Lower lobe of right lung (tissue), 2 donors: ENCODE measurements at regions not wholly inside any gene's neighbourhood (a gene's known extent, or its start where the extent isn't known, plus 50 kb on each side); places are given as distances from the start of the nearest gene placed in this dataset.
A peak's percentile ranks its signal among the peaks of the same experiment; 100 is the strongest.
"Not testable (repeated sequence)": the region's sequence is repeated elsewhere in the genome, so short reads cannot be mapped to it uniquely, and the experiment has no call there.

Experiments
- ATAC-seq, 2 donors: fragments of 200-7000 bp; cut with Tn5 transposase; one replicate each; pipeline ENCODE4 v1.9.1; 2020 to 2022; ENCODE audit warnings: mild to moderate bottlenecking in 2 of 2, moderate library complexity in 2 of 2
- DNase-seq: peaks from one replicate; pipeline ENCODE4 v3.0.0-alpha.2; 2020
- H3K27ac ChIP-seq: fragments of 200-600 bp; one replicate; pipeline ENCODE4 v1.8.0; 2022
- H3K27me3 ChIP-seq: fragments of 200-600 bp; one replicate; pipeline ENCODE4 v1.8.0; 2022; ENCODE audit warnings: low read depth
- H3K36me3 ChIP-seq: fragments of 200-600 bp; one replicate; pipeline ENCODE4 v1.8.0; 2022; ENCODE audit warnings: mild to moderate bottlenecking
- H3K4me1 ChIP-seq: fragments of 200-600 bp; one replicate; pipeline ENCODE4 v1.8.0; 2022
- H3K4me3 ChIP-seq: fragments of 200-600 bp; one replicate; pipeline ENCODE4 v1.8.0; 2022; ENCODE audit warnings: mild to moderate bottlenecking
- H3K9me3 ChIP-seq: fragments of 200-600 bp; one replicate; pipeline ENCODE4 v1.8.0; 2022
- intact Hi-C: fragments of 100-400 bp; cut with DNase I; formaldehyde crosslinking; loops from one replicate; pipeline ENCODE4 v1.11.0; 2022
- TF ChIP-seq, protein P1 (sequence below): fragments of 200-600 bp; IDR thresholded peaks from one replicate; pipeline ENCODE4 v1.8.0; 2022; ENCODE audit warnings: antibody characterized with exemption, mild to moderate bottlenecking
- donor health status: DM: no; HTN: yes; CAD: no; lungs with severe emphysema.

DNA sequence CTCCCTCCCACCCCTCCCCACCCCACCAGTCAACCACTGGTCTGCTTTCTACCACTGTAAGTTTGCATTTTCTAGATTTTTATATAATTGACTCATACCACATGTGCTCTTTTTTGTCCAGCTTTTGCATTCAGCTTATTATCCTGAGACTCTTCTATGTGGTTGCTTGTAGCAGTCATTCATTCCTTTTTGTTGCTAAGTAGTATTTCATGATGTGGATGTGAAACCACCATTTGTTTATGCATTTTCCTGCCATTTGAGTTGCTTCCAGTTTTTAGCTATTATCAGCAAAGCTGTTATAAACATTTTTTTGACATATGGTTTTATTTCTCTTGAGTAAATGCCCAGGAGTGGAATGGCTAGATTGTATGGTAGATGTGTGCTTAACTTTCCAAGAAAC lies 77.0 kb upstream of the FGF3 start:
- intact Hi-C loops, result no loop called here
- Histone ChIP-seq H3K4me3 (no peak overlapping the region), H3K36me3 (no peaks in the 10 kb centered on the region), H3K4me1 (no peaks in the 10 kb centered on the region), H3K27ac (no peak overlapping the region), H3K27me3 (peaks cover 39% of the 10 kb centered on the region), H3K9me3 (no peaks in the 10 kb centered on the region)
- TF ChIP-seq, protein P1, sequence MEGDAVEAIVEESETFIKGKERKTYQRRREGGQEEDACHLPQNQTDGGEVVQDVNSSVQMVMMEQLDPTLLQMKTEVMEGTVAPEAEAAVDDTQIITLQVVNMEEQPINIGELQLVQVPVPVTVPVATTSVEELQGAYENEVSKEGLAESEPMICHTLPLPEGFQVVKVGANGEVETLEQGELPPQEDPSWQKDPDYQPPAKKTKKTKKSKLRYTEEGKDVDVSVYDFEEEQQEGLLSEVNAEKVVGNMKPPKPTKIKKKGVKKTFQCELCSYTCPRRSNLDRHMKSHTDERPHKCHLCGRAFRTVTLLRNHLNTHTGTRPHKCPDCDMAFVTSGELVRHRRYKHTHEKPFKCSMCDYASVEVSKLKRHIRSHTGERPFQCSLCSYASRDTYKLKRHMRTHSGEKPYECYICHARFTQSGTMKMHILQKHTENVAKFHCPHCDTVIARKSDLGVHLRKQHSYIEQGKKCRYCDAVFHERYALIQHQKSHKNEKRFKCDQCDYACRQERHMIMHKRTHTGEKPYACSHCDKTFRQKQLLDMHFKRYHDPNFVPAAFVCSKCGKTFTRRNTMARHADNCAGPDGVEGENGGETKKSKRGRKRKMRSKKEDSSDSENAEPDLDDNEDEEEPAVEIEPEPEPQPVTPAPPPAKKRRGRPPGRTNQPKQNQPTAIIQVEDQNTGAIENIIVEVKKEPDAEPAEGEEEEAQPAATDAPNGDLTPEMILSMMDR, result no peak
- ATAC-seq, result no peak
- DNase-seq, result no peak

DNA sequence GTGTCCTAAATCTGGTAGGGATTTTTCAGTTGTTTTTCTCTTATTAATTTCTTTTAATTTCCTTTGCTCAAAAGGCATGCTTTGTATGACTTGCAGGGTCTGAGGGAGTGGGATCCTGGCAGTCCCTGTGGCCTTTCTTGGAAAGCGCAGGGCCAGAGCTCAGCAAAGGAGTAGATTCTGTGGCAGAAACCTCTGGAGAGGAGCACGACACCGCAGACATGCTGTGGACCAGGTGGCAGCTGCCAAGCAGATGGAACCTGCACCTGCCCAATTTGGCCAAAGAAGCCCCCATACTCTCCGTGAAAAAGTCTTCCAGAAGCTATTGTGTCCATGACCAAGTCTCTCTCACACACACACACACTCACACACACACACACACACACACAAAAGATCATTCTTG lies 78.9 kb upstream of the FGF3 start:
- H3K9me3 ChIP-seq, result no peaks in the 10 kb centered on the region
- DNase-seq (no peak), ATAC-seq (no peak)
- TF ChIP-seq, protein P1, result no peak
- H3K4me1 ChIP-seq, result no peaks in the 10 kb centered on the region
- intact Hi-C loops, result no loop called here
- H3K4me3 ChIP-seq, result no peak overlapping the region
- H3K36me3 ChIP-seq, result no peaks in the 10 kb centered on the region
- peaks cover 20% of the 10 kb centered on the region for H3K27me3 ChIP-seq
- H3K27ac ChIP-seq, result no peak overlapping the region

DNA sequence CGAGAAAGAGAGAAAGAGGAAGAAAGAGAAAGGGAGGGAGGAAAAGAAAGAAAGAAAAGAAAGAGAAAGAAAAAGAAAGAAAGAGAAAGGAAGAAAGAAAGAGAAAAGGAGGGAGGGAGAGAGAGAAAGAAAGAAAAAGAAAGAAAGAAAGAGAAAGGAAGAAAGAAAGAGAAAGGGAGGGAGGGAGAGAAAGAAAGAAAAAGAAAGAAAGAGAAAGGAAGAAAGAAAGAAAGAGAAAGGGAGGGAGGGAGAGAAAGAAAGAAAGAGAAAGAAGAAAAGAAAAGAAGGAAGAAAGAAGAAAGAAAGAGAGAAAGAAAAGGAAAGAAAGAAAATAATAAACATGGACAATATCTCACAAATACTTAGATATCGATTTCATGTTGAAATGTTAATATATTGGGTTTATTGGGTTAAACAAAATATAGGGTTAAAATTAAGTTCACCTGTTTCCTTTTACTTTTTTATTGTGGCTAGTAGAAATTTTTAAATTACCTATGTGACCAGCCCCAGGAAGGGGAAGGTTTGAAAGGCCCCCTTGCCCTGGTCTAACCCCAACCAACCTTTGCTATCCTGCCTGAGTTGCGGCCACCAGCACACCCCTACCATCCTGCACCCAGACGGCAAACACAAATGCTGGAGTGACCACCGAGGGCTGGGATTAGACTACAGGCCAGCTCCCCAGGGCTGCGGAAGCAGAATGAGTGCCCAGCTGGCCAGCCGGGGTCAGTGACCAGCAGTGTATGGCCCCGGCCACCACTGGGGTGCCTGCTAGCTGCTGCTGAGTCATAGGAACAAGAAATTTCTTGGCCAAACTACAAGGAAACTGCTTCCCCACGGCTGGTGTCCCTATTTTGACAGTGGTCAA lies 81.0 kb upstream of the FGF3 start:
- intact Hi-C loops, result no loop called here
- ATAC-seq, result peak; percentile 23 to 58
- H3K9me3 ChIP-seq, result no peaks in the 10 kb centered on the region
- no peak overlapping the region for H3K27ac ChIP-seq
- no peak for DNase-seq
- peaks cover 4% of the 10 kb centered on the region for H3K27me3 ChIP-seq
- no peak overlapping the region for H3K4me3 ChIP-seq
- H3K36me3 ChIP-seq, result no peaks in the 10 kb centered on the region
- H3K4me1 ChIP-seq, result no peaks in the 10 kb centered on the region
- TF ChIP-seq, protein P1, result no peak

DNA sequence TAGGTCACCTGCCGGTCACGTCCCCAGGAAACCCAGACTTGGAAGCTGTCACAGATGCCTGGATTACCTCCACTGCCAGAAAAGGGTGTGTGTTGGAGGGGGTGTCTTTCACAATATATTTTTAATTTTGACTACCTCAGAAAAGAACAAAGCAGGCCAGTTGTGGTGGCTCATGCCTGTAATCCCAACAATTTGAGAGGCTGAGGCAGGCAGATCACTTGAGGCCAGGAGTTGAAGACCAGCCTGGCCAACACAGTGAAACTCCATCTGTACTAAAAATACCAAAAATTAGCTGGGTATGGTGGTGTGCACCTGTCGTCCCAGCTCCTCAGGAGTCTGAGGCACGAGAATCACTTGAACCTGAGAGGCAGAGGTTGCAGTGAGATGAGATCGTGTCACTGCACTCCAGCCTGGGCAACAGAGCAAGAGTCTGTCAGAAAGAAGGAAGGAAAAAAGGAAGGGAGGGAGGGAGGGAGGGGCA lies 81.6 kb upstream of the FGF3 start:
- H3K27ac ChIP-seq, H3K36me3 ChIP-seq, intact Hi-C loops, H3K4me3 ChIP-seq, ATAC-seq, H3K27me3 ChIP-seq, H3K4me1 ChIP-seq, DNase-seq, H3K9me3 ChIP-seq: not testable (repeated sequence)

DNA sequence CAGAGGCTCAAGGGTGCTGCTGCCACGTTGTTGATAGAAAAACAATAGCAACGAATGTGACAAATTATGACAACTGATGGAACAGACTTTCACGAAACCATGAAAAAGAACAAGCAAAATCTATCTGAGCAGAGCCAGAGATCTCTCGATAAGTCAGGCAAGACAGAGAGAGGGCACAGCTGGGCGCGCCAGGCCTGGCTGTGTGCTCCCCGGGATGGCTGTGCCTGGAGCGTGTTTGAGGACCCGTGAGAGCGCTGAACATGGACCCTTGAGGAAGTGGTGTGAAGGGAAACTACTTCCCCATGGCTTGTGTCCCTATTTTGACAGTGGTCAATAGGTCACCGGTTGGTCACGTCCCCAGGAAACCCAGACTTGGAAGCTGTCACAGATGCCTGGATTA lies 83.1 kb upstream of the FGF3 start:
- no peaks in the 10 kb centered on the region for H3K4me1 ChIP-seq
- no peak for ATAC-seq

DNA sequence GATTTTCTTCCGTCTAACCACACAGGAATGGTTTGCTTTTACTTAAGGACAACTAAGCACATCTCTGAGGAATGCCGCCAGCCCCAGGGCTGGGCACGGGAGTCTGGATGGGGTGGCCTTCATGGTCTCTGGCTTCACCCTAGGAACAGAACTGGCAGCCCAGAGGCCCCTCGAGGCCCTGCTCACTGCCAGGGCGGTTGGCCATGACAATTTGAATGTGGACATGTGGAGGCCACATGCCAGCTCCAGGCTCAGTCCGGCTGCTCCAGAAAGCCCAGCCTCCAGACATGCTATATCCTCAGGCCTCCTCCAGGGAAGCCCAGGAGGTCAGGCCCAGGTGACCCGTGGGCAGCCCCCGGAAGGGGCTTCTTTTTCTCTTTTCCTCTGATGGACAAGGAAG lies 84.0 kb upstream of the FGF3 start:
- H3K27ac ChIP-seq, result no peak overlapping the region
- H3K9me3 ChIP-seq, result no peaks in the 10 kb centered on the region
- no peak for ATAC-seq
- peaks cover 11% of the 10 kb centered on the region for H3K27me3 ChIP-seq
- no peak for DNase-seq
- no peak overlapping the region for H3K4me3 ChIP-seq
- intact Hi-C loops, result no loop called here
- no peaks in the 10 kb centered on the region for H3K36me3 ChIP-seq
- TF ChIP-seq, protein P1, result no peak
- H3K4me1 ChIP-seq, result no peaks in the 10 kb centered on the region

More for the DNA sequence above, 83.1 kb upstream of the FGF3 start:
- Histone ChIP-seq H3K27ac (no peak overlapping the region), H3K36me3 (no peaks in the 10 kb centered on the region), H3K9me3 (no peaks in the 10 kb centered on the region), H3K4me3 (no peak overlapping the region), H3K27me3 (peaks cover 6% of the 10 kb centered on the region)
- intact Hi-C loops, result no loop called here
- TF ChIP-seq, protein P1, result no peak
- DNase-seq, result no peak
